ENCODE measurements at regions not wholly inside any gene's neighbourhood (a gene's known extent, or its start where the extent isn't known, plus 50 kb on each side); places are given as distances from the start of the nearest gene placed in this dataset.

DNA sequence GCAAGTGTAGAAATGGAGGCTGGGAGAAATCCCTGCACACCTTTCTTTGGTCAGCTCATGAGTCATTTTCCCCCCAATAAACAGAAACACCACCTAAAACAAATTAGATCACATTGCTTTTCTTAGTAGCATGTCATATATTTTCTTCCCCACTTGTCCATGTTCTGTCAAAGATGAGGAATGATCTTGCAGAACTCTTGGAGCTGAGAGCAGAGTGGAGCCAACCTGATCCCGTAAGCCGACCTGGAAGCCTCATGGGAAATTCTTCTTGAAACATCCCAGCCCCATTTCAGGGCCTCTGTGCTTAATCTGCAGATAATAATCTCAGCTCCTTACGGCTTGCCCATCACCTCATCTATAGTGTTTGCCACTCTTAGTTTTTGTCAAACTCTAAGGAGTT is 284.6 kb upstream of the ELAC2 start:
- Mint-ChIP-seq H3K9me3 (no peaks in the 10 kb centered on the region; a peak in 1 of 5 replicates), H3K27me3 (ENCODE audit: low read depth) (no peaks in the 10 kb centered on the region), H3K27ac (no peak overlapping the region), H3K4me1 (peaks cover 4% of the 10 kb centered on the region in 2 experiments; a peak in 3 of 4 replicates), H3K4me3 (no peak overlapping the region), H3K36me3 (ENCODE audit: insufficient read depth in 1 of 3, low read depth in 3 of 3) (no peaks in the 10 kb centered on the region; a peak in 1 of 7 replicates)
- H4K91ac ChIP-seq (ENCODE audit: insufficient read length, low read depth, low read length) = no peak overlapping the region
- no peak overlapping the region for H3K18ac ChIP-seq (ENCODE audit: insufficient read length, low read depth, low read length)
- H3K9me3 ChIP-seq (ENCODE audit: control insufficient read depth, low read depth, low read length) = no peaks in the 10 kb centered on the region
- H3K4me2 ChIP-seq (ENCODE audit: insufficient read depth, insufficient read length, low read length) = no peak overlapping the region
- TF ChIP-seq, protein P1, sequence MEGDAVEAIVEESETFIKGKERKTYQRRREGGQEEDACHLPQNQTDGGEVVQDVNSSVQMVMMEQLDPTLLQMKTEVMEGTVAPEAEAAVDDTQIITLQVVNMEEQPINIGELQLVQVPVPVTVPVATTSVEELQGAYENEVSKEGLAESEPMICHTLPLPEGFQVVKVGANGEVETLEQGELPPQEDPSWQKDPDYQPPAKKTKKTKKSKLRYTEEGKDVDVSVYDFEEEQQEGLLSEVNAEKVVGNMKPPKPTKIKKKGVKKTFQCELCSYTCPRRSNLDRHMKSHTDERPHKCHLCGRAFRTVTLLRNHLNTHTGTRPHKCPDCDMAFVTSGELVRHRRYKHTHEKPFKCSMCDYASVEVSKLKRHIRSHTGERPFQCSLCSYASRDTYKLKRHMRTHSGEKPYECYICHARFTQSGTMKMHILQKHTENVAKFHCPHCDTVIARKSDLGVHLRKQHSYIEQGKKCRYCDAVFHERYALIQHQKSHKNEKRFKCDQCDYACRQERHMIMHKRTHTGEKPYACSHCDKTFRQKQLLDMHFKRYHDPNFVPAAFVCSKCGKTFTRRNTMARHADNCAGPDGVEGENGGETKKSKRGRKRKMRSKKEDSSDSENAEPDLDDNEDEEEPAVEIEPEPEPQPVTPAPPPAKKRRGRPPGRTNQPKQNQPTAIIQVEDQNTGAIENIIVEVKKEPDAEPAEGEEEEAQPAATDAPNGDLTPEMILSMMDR (conservative IDR thresholded peaks at IDR 0.05) = no peak
- no peak overlapping the region for H2BK20ac ChIP-seq (ENCODE audit: low read depth, low read length, poor library complexity, severe bottlenecking)
- no peaks in the 10 kb centered on the region for H3K79me2 ChIP-seq (ENCODE audit: insufficient read depth, low read length)
- H3K56ac ChIP-seq (ENCODE audit: insufficient read length, low read depth, low read length) = no peak overlapping the region
- no peak overlapping the region for H2BK5ac ChIP-seq (ENCODE audit: insufficient read length, low read length)
- no peak overlapping the region for H2AK5ac ChIP-seq (ENCODE audit: insufficient read length, low read length)
- no peak overlapping the region for H2BK120ac ChIP-seq (ENCODE audit: low read depth, low read length, poor library complexity, severe bottlenecking)
- no peak overlapping the region for H2AFZ ChIP-seq (ENCODE audit: low read length)
- H3K9ac ChIP-seq (ENCODE audit: extremely low read depth, insufficient read length, low read length) = no peak overlapping the region
- no peaks in the 10 kb centered on the region for H4K20me1 ChIP-seq (ENCODE audit: control insufficient read depth, insufficient read depth, insufficient read length)
- no peaks in the 10 kb centered on the region for H3K23me2 ChIP-seq (ENCODE audit: insufficient read length, low read depth, low read length, poor library complexity, severe bottlenecking)
- no peak overlapping the region for H3K4ac ChIP-seq (ENCODE audit: low read depth, low read length)
- H3T11ph ChIP-seq (ENCODE audit: low read length) = no peak overlapping the region
- WGBS (ENCODE audit: extremely low coverage, insufficient read length, low lambda C conversion rate) = no CpG with 5 or more reads among the region's 3 CpGs
- H4K5ac ChIP-seq (ENCODE audit: insufficient read length, low read depth, low read length) = no peak overlapping the region
- no peak overlapping the region for H2BK12ac ChIP-seq (ENCODE audit: insufficient read length, low read depth, low read length)
- H2BK15ac ChIP-seq (ENCODE audit: low read depth, low read length) = no peak overlapping the region
- H3K23ac ChIP-seq (ENCODE audit: insufficient read length, low read depth, low read length) = no peak overlapping the region
- DNase-seq = no peak
- no peaks in the 10 kb centered on the region for H3K79me1 ChIP-seq (ENCODE audit: insufficient read depth, low read depth, low read length, poor library complexity, severe bottlenecking)
- no peak overlapping the region for H4K8ac ChIP-seq (replicated peaks; ENCODE audit: insufficient read length, low read depth, low read length)
- H3K27ac ChIP-seq (ENCODE audit: insufficient read length, low read depth, low read length) = no peak overlapping the region
- H3K14ac ChIP-seq (ENCODE audit: insufficient read depth, low read length) = no peak overlapping the region
- no peaks in the 10 kb centered on the region for H3K27me3 ChIP-seq (ENCODE audit: insufficient read depth, low read length)
- no peaks in the 10 kb centered on the region for H3K4me1 ChIP-seq (ENCODE audit: insufficient read depth, low read length)

All from H9 (cell line).